Activated naive CD4-positive, alpha-beta T cell treated with anti-CD3 and anti-CD28 coated beads, Interleukin-2, amount 50 U/mL, for 16 hours (primary cell): ENCODE measurements at regions not wholly inside any gene's neighbourhood (a gene's known extent, or its start where the extent isn't known, plus 50 kb on each side); places are given as distances from the start of the nearest gene placed in this dataset.

Experiments
- DNase-seq: peaks from one replicate; pipeline ENCODE4 v3.0.0-alpha.2; 2020

DNA sequence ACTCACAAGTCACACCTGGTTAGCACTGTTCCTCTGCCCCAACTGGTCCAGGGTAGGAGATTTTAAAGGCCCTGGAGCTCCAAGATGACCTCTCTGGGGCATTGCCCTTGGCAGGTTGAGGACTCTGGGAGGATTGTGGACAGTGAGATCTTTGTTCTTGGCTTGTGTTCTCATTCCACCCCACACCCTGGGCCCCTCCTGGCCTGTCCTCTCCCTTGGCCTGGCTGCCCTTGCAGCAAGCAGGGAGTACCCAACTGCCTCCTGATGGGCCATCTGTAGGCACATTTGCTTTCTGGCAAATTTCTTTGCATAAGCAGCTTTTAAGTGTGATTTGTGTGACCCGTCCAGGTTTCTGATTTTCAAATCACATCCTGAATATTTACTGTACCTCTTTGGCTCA, 239.6 kb downstream of the UTP18 start:
- DNase-seq: no peak

GRCh38 chr17:51500454-51500853, 240.1 kb downstream of the UTP18 start:
- DNase-seq: no peak

- no peak for DNase-seq
Observed at GRCh38 chr17:51505450-51505849, 245.1 kb downstream of the UTP18 start.

- DNase-seq: no peak
Observed at GRCh38 chr17:51507444-51507843, 247.1 kb downstream of the UTP18 start.

GRCh38 chr17:51508048-51508447, 247.7 kb downstream of the UTP18 start:
- no peak for DNase-seq

DNA sequence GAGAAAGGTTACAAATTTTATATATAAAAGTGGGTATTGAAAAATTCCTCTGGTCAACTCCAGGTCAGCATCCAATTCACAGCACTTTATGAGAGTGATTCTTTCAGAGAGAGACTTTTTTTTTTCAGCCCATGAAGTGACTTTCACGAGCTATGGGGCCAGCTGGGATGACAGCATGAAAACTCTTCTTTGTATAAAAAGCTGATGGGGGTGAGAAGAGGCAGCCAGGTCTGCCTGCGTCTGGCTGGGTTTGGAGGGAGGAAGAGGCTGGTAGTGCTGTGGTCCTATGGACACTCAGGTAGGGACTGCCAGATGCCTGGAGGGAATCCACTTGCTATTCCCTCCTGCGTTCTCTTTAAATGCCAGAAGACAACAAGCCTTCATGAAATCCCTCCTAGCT, 250.6 kb downstream of the UTP18 start:
- DNase-seq: no peak

GRCh38 chr17:51512220-51512907, 252.0 kb downstream of the UTP18 start:
- DNase-seq: no peak

DNA sequence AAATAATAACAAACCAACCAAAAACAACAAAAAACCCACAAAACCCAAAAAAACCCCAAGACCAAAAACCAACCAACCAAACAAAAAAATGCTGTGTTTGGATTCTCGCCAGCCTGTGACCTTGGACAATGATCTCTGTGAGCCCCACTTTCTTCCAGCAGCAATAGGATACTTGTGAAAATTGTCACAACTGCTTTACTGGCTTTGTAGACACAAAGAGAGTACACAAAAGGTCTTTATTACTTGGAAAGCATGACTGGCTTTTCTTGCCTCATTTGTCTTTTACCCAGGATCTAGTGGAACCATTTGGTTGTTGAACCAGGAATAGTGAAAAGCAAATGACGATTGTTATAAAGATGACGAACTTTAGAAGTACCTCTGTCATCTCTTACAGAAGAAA, 256.6 kb downstream of the UTP18 start:
- DNase-seq: no peak

GRCh38 chr17:51524524-51524923, 264.2 kb downstream of the UTP18 start:
- DNase-seq: no peak

DNA sequence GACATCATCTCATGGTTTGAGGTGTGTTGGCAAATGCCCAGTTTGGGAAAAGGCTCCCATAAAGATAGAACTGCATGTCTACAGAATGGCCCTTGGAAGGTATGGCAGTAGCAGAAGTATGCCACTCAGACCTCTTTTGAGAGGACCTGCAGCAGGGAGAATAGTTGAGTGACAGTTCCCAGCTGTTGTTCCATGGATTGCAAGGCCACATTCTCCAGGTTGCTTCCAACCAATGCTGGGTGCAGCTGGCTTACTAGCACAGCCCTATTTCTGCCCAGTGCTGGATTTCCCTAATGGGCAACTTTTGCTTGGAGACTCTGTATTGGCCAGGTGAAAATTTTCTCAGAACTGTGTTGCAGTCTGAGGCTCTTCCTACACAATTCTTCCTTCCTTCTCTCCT, 266.2 kb downstream of the UTP18 start:
- no peak for DNase-seq

DNA sequence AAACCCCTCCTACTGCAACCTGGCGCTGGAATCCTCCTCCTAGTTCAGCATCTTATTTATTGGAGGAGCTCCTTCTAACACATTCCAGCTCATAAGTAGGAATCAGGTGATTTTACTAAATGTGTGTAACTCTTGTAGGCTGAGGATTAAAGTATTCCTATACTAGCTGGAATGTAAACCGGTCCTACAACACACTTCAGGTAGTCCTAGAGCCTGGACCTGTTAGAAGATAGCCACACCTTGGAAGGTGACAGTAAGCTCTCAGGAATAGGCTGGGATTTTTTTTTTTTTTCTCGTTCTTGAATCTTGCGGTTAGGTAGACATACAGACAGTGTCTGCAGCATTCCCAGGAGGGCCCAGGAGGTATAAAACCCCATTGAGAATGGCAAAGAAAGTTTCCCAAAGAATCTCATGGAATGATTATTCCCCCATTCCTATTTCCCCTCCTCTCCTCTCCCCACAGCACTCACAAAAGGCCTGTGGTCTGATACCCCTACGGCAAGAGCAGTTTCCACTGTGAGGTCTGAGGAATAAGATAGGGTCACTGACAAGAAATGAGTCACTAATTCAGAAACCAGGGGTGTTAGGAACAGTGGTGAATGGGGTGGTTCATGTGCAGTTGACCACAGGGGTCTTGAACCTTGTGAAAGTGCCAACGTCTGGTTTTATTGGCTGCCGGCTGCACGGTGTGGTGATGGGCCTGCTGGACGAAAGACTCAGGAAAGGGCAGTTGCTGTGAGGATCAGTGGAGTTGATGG, 267.1 kb downstream of the UTP18 start:
- no peak for DNase-seq

GRCh38 chr17:51528111-51528510, 267.8 kb downstream of the UTP18 start:
- DNase-seq: no peak

- no peak for DNase-seq
Observed at GRCh38 chr17:51533219-51533618, 272.9 kb downstream of the UTP18 start.

GRCh38 chr17:51533821-51534220, 273.5 kb downstream of the UTP18 start:
- DNase-seq: no peak

DNA sequence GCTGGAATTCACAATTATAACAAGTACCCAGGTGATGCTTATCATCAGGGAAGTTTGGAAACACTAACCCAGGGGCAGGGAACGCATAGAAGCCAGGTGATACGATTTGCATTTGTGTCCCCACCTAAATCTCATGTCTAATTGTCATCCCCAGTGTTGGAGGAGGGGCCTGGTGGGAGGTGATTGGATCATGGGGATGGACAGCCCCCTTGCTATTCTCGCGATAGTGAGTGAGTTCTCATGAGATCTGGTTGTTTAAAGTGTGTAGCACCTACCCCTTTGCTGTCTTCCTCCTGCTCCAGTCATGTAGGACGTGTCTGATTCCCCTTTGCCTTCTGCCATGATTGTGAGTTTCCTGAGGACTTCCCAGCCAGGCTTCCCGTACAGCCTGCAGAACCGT, 276.3 kb downstream of the UTP18 start:
- DNase-seq: no peak

DNA sequence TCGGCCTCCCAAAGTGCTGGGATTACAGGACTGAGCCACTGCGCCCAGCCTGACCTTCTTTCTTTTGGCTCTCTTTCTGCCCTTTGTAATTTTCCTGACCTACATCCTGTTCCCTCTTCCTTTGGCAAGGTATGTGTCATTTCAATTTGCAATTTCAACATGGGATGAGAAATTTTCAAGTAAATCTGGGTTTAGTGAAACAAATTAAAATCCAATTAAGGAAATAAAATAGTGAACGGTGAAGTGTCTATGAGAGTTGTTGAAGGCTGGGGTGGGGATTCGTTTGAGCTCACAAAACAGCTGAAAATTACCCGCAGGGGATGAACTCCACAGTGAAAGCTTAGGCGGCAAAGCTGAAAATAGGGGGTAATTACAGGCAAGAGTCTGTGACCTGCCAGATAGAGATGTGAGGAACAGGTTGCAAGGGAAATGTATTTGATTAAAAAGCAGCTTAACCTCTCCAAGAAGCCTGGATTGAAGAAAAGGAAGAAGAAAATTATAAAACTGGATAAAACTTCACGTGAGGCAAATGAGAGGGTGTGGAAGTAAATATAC, 277.7 kb downstream of the UTP18 start:
- no peak for DNase-seq

DNA sequence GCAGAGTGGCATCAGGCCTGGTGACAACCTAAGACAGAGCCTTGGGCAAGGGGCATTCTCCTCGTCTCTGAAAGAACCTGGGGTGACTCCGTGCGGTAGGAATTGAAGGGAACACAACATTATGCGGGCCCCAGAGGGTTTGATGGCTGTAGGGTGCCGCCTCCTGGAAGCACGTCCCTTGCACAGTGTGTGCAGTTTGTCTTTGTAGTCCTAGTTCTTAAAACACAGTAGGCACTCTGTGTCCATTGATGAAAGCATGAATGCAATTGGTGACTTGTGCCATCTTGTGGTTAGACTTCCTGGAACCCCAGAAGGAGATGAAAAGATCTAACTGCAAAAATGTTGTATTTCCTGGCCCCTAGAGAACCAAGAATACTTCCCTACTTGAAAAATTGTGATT, 279.8 kb downstream of the UTP18 start:
- DNase-seq: no peak

GRCh38 chr17:51541215-51541614, 280.9 kb downstream of the UTP18 start:
- DNase-seq: no peak

GRCh38 chr17:51546114-51546513, 285.8 kb downstream of the UTP18 start:
- no peak for DNase-seq

DNA sequence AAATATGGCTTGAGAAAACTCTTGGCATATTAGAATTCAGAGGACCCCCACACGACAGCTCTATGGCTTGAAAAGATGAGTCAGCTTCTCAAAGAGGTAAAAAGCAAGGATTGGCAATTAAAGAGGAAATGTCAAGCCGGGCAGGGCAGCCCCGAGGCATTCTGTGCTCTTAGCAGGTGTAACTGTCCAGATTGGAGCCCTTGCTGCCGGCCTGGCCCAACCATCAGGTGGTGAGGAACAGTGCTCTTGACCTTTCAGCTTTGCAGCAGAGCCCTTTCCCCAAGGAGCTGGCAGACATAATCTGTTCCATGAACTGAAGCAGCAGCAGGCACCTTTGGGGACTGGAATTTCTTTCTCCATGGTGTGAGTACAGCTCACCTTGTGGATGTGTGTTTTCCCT, 287.8 kb downstream of the UTP18 start:
- DNase-seq: no peak

GRCh38 chr17:51555153-51555552, 294.8 kb downstream of the UTP18 start:
- DNase-seq: no peak

GRCh38 chr17:51559778-51560177, 299.4 kb downstream of the UTP18 start:
- no peak for DNase-seq

DNA sequence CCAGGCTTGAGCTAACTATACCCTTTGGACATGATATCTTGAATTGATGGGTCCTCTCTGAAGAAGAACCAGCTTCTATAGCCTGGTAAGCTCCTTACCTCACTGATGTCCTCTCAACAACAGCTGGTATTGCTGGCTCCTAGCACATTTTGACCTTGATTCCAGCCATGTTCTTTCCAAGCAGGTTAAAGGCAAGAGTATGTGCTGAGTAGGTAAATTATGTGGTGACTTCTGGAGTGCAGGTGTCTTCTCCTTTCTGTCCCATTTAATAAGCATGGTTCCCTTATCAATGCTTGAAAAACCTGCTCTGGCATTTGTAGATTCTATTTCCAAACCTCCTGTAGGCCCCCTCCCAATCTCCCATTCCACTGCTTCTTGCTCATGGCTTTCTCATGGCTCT, 300.1 kb downstream of the UTP18 start:
- no peak for DNase-seq

DNA sequence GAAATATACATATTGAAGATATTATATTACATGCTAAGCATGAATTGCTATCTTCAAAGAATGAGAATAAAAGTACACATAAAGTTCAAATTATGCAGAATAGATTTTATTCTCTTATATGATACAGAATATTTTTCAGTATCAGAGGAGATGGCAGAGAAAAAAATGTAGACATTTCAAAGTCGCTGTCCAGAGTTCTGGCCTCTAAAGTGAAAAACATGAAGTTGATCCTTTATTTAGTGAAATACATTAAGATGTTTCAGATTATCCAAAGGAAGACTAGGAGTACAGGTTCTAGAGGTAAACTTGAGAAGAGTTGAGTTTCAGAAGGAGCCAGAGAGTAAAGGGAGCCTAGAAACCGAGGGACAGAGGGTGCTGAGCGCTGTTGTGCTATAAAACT, 303.6 kb downstream of the UTP18 start:
- no peak for DNase-seq

- DNase-seq: no peak
Observed at GRCh38 chr17:51572115-51572514, 311.8 kb downstream of the UTP18 start.
